Medulla oblongata (tissue), 1 donor: ENCODE measurements at regions not wholly inside any gene's neighbourhood (a gene's known extent, or its start where the extent isn't known, plus 50 kb on each side); places are given as distances from the start of the nearest gene placed in this dataset.
"Not testable (repeated sequence)": the region's sequence is repeated elsewhere in the genome, so short reads cannot be mapped to it uniquely, and the experiment has no call there.

Experiments used
- DNase-seq: peaks from one replicate; pipeline ENCODE4 v3.0.0-alpha.2; 2015; ENCODE audit errors: extremely low spot score

DNA sequence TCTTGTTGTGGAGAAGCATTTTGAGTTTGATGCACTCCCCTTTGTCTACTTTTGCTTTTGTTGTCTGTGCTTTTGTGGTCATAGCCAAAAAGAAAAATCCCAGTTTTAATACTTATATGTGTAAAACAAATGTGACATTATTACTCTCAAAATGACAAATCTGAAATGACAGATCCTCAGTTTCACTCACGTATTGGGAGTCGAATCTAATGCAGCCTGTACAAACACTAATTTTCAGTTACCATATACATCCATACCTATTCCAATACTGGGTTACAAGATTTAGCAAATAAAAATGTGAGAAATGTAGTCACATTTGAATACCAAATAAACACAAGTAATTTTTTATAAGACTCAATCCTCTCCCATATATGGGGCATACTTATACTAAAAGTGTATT is 148.2 kb upstream of the ZNF516 start:
- DNase-seq: no peak

DNA sequence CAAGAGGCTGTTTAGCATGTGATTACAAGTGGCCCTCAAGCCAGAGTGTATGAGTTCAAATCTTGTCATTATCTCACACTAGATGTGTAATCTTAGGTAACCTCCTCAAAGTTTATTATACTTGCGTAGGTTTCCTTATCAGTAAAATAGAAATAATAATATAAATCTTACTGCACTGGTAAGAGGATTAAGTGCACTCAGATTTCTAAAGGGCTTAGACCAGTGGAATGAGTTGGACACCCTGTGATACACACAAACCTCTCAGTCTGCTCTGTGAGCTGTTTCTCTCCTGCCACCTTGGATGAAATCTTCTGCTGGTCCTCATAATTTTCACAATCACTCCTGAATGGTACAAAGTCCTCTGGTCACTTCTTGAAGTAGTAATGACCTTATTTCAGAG is 145.4 kb upstream of the ZNF516 start:
- DNase-seq: no peak

GRCh38 chr18:76634564-76634963 is 139.5 kb upstream of the ZNF516 start:
- DNase-seq: no peak

- DNase-seq: no peak
Observed at GRCh38 chr18:76633588-76634269, 138.7 kb upstream of the ZNF516 start.

GRCh38 chr18:76627444-76627843 is 132.4 kb upstream of the ZNF516 start:
- DNase-seq: no peak

DNA sequence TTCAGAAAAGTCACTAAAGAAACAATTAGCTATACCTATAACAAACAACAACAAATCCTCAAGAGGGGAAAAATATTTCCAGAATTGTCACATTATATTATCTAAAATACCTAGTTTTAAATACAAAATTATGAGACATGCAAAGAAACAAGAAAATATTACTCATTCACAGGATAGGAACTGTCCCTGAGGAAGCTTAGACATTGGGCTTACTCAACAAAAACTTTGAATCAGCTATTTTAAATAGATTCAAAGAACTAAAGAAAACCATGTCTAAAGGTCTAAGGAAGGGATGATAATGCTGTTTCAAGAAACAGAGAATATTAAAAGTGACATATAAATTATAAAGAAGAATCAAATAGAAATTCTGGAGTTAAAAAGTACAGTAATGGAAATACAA is 131.9 kb upstream of the ZNF516 start:
- no peak for DNase-seq

GRCh38 chr18:76622651-76623050 is 127.6 kb upstream of the ZNF516 start:
- DNase-seq: no peak

DNA sequence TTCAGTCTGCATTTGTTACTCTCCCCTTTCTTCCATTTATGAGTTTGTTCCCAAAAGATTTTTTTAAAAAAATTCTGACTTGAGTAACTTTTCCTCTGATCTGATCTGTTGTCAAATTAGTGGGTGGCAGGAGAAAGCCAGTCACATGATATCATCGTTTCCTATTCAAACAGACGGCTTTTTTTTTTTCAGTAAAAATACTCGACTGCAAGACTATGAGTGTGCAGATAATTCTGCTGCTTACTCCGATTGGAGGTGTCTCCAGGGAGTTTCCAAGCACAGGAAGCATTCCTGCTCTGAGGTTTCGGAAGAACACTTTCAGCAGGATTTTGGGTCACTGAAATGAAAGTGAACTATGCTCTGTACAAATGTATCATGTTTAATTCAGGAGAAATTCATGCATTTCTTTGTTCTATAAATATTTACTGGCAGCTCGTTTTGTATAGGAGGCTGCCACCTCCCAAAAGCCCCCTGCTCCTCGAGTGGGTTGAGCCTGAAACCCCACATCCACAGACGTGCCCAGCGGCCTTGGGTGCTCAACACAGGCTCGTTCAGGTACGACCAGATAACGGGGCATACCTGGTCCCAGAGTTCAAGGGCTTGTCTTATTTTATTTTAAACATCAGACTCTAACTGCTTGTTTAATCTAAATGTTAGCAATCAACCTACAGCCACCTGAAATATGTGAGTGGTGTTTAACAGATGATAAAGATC is 126.9 kb upstream of the ZNF516 start:
- no peak for DNase-seq

DNA sequence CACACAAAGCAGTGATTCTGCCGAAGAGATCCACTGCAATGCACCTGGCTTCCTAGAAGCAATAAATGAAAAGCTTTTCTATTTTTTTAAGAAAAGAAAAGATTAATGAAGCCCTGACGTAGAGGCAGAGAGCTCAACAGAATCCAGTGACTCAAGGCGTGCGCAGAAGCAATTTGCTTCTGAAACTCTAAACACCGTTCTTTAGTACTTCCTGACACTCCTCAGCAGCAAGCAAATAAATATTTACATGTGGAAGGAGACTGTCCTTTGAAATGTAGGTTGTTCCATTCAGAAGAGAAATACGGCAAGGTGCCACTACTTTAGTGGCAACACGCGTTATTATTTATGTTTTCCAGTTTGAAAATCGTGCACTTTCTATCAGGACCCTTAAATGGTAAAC is 126.2 kb upstream of the ZNF516 start:
- no peak for DNase-seq

DNA sequence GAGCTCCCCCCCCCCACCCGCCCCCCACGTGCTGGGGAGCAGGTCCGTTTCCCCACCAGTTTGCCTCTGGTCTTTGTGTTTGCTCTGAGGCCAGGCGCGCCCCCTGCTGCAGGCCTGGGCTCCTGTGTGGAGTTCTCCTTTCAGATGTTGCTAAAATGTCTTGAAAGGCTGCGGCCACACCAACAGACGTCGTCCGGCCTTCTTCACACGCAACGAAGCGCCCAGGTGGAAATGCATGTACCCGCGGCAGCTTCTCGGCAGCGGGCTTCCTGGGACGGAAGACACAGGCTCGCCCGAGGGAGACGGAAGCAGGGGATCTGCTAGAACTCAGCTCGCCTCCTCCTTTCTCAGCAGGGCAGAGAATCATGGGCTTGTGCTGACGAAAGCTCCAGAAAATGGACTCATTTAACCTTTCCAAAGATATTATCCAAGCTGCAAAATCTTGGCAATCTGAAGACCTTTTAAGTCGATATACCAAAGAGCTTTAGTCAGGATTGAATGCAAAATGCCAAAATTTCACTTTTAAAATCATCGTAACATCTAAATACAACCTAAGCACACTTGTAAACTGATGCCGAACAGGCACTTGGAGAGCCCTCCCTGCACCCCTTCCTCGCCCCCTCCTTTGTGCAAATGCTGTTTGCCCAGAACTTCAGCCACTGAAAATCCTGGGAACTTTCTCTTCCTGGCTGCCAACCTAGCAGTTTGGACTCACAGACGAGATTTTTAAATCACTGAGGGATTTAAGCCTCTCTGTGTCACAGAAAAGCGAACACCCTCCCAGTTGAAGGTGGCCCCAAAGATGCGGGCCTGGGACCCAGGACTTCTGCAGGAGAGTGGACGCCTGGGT is 125.5 kb upstream of the ZNF516 start:
- DNase-seq: peak; percentile 64

GRCh38 chr18:76619621-76620315 is 124.7 kb upstream of the ZNF516 start:
- peak; percentile 68 for DNase-seq

- DNase-seq: peak; percentile 14
Observed at GRCh38 chr18:76619261-76619620, 124.2 kb upstream of the ZNF516 start.

GRCh38 chr18:76618721-76619120 is 123.7 kb upstream of the ZNF516 start:
- no peak for DNase-seq

- DNase-seq: no peak
Observed at GRCh38 chr18:76616373-76616772, 121.3 kb upstream of the ZNF516 start.

DNA sequence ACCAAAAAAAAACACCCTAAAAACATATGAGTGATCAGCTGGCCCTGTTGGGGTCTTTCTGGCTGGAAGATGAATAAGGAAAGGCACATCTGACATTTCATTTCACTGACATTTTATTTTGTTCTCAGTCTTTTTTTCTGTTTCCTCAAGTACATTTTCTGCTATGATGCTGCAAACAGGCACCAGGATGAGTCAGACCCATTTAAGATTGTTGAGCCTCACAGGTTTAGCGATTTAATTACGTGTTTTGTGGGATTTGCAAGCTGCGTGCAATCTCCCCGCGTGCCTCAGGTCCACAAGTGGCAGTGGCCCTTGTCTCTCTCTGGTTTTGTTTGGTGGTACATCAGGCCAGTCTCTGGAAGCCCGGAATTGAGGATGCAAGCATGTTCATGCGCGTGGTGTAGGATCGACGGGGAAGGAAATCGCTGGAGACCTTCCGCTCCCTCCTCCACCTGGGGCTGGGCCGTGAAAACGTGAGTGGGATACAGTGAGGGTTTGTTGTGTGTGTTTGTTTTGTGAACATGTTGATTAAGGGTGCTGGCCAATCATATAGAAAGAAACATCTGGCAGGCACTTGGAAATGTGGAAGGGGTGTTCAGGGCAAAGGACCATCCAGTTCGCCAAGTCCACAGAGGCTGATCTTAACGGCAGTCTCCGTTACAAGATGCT is 120.2 kb upstream of the ZNF516 start:
- DNase-seq: no peak

DNA sequence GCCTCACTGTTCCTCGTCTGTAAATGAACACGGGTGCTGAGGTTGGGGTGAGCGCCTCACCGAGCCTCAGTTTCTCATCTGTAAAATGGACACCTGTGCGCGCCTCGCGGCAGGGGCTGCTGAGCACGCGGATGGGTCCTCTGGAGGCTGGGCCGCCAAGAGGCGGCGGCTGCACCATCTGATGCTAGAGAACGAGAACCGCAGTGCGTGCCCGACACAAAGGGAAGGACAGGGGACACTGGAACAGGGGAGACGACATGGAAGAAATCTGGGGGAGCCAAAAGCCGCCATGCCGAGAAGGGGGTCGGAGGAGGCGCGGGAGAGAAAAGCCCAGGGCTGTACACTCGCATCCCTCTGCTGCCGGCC is 118.7 kb upstream of the ZNF516 start:
- no peak for DNase-seq

DNA sequence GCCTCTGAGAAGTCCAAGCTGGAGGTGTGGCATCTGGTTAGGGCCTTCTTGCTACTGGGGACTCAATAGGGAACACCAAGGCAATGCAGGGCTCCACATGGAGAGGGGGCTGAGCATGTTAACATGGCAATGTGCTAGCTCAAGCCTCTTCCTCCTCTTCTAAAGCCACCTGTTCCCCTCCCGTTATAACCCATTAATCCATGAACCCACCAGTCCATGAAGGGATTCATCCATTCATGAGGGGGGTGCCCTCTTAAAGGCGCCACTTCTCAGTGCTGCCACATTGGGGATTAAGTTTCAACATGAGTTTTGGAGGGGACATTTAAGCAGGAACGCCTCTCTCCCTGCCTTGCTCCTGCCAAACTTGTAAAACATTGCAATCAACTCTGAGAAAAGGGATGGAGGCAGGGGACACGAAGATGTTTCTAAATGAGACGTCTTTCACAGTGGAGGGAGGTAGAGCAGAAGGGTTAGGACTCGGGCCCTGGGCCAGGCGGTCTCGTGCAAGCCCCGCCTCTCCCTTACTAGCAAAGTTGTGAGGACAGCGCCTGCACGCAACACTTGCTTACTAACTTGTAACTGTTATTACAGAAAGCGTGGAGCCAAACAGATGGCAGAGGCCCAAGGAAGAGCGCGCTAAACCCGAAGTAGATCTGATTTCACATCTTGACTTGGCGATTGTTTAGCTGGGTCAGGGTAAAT is 118.2 kb upstream of the ZNF516 start:
- DNase-seq: no peak

DNA sequence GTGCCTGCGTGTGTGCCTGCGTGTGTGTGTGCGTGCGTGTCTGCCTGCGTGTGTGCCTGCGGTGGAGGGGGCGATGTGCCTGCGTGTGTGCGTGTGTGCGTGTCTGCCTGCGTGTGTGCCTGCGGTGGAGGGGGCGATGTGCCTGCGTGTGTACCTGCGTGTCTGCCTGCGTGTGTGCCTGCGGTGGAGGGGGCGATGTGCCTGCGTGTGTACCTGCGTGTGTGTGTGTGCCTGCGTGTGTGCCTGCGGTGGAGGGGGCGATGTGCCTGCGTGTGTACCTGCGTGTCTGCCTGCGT is 116.7 kb upstream of the ZNF516 start:
- DNase-seq: not testable (repeated sequence)

- no peak for DNase-seq
Observed at GRCh38 chr18:76610933-76611749, 116.1 kb upstream of the ZNF516 start.

- DNase-seq: no peak
Observed at GRCh38 chr18:76610012-76610411, 115.0 kb upstream of the ZNF516 start.
